OCI-LY3 (cell line): ENCODE measurements at regions not wholly inside any gene's neighbourhood (a gene's known extent, or its start where the extent isn't known, plus 50 kb on each side); places are given as distances from the start of the nearest gene placed in this dataset.
"Not testable (repeated sequence)": the region's sequence is repeated elsewhere in the genome, so short reads cannot be mapped to it uniquely, and the experiment has no call there.

Experiments
- EZH2phosphoT487 ChIP-seq: fragments of 200-600 bp; shearing (Covaris generic); IDR thresholded peaks from 2 replicates; pipeline ENCODE4 v1.6.1; 2018; ENCODE audit warnings: antibody characterized with exemption, mixed run types, low read depth
- TF ChIP-seq, protein P1 (sequence below): fragments of 200-600, 300-600 bp; sonication (generic); IDR thresholded peaks from 2 replicates; pipeline ENCODE4 v1.5.1; 2014; ENCODE audit warnings: antibody characterized with exemption, low read length, low read depth

- TF ChIP-seq, protein P1, sequence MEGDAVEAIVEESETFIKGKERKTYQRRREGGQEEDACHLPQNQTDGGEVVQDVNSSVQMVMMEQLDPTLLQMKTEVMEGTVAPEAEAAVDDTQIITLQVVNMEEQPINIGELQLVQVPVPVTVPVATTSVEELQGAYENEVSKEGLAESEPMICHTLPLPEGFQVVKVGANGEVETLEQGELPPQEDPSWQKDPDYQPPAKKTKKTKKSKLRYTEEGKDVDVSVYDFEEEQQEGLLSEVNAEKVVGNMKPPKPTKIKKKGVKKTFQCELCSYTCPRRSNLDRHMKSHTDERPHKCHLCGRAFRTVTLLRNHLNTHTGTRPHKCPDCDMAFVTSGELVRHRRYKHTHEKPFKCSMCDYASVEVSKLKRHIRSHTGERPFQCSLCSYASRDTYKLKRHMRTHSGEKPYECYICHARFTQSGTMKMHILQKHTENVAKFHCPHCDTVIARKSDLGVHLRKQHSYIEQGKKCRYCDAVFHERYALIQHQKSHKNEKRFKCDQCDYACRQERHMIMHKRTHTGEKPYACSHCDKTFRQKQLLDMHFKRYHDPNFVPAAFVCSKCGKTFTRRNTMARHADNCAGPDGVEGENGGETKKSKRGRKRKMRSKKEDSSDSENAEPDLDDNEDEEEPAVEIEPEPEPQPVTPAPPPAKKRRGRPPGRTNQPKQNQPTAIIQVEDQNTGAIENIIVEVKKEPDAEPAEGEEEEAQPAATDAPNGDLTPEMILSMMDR = not testable (repeated sequence)
- not testable (repeated sequence) for TF ChIP-seq EZH2phosphoT487
Measured at GRCh38 chr6:15111576-15111975, 134.3 kb upstream of the JARID2 start.
